SH-SY5Y (cell line): ENCODE measurements at regions not wholly inside any gene's neighbourhood (a gene's known extent, or its start where the extent isn't known, plus 50 kb on each side); places are given as distances from the start of the nearest gene placed in this dataset.

Source experiments
- GATA2 ChIP-seq: IDR thresholded peaks from 2 replicates; pipeline ENCODE4 v1.6.1; 2011; ENCODE audit warnings: mild to moderate bottlenecking, low read depth, low read length
- GATA3 ChIP-seq: IDR thresholded peaks from 2 replicates; pipeline ENCODE4 v1.6.1; 2011; ENCODE audit warnings: low read depth, mild to moderate bottlenecking, low read length, moderate library complexity

DNA sequence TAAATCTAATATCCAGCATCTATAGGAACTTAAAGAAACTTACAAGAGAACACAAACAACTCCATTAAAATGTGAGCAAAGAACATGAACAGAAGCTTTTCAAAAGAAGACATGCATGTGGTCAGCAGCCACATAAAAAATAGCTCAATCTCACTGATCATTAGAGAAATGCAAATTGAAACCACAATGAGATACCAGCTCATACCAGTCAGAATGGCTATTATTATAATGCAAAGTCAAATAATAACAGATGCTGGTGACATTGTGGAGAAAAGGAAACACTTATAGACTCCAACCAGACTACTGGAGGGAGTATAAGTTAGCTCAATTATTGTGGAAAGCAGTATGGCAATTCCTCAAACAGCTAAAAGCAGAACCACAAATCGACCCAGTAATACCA is 1314.5 kb downstream of the XPNPEP1 start:
- TF ChIP-seq GATA3 = no peak
- TF ChIP-seq GATA2 = no peak
